Heart left ventricle (tissue), 16 donors: ENCODE measurements at regions not wholly inside any gene's neighbourhood (a gene's known extent, or its start where the extent isn't known, plus 50 kb on each side); places are given as distances from the start of the nearest gene placed in this dataset.

Experiments used
- ATAC-seq, 4 donors: fragments of 200-7000 bp; cut with Tn5 transposase; one replicate each; pipeline ENCODE4 v1.9.1; 2020 to 2022; ENCODE audit warnings: moderate library complexity in 4 of 4, mild to moderate bottlenecking in 3 of 4, moderate number of reproducible peaks in 1 of 4
- DNase-seq, 5 donors: peaks; one replicate each; pipeline ENCODE4 v3.0.0-alpha.2; 2020
- H3K27ac ChIP-seq, 12 donors: fragments of 200-600 bp; sonication (generic) in 4 of 12; one replicate each; pipeline versions ENCODE4 v1.5.0 to v1.8.0; 2016 to 2022; ENCODE audit warnings: mild to moderate bottlenecking in 2 of 12
- H3K27me3 ChIP-seq, 9 donors: fragments of 200-600 bp; sonication (generic) in 2 of 9; one replicate each; pipeline versions ENCODE4 v1.5.1 to v1.8.0; 2016 to 2022; ENCODE audit warnings: mild to moderate bottlenecking in 3 of 9
- H3K36me3 ChIP-seq, 9 donors: fragments of 200-600 bp; sonication (generic) in 2 of 9; one replicate each; pipeline versions ENCODE4 v1.5.0 to v1.8.0; 2018 to 2022; ENCODE audit warnings: mild to moderate bottlenecking in 2 of 9
- H3K4me1 ChIP-seq, 12 donors: fragments of 200-600 bp; sonication (generic) in 4 of 12; one replicate each; pipeline versions ENCODE4 v1.5.0 to v1.8.0; 2016 to 2022; ENCODE audit warnings: mild to moderate bottlenecking in 3 of 12
- H3K4me3 ChIP-seq, 12 donors: fragments of 200-600 bp; sonication (generic) in 4 of 12; one replicate each; pipeline versions ENCODE4 v1.5.0 to v1.8.0; 2017 to 2022; ENCODE audit warnings: mild to moderate bottlenecking in 9 of 12, moderate library complexity in 4 of 12
- H3K9me3 ChIP-seq, 12 donors: fragments of 200-600 bp; sonication (generic) in 4 of 12; one replicate each; pipeline versions ENCODE4 v1.5.0 to v1.8.0; 2016 to 2022; ENCODE audit warnings: mild to moderate bottlenecking in 1 of 12
- POLR2A ChIP-seq, 2 donors: fragments of 450-650 bp; IDR thresholded peaks; one replicate each; pipeline ENCODE4 v1.6.1; 2017; ENCODE audit warnings: antibody characterized with exemption in 2 of 2, mild to moderate bottlenecking in 2 of 2, moderate library complexity in 2 of 2
- WGBS, 4 donors: extraction: QIAGEN DNeasy Blood & Tissue Kit in 2 of 4; methylation state at CpG; one replicate each; pipeline versions ENCODE4 v1.1.5 to v1.1.7; 2013 to 2018; 5-methylcytosine and 5-hydroxymethylcytosine counted together
- intact Hi-C, 10 donors: fragments of 100-400 bp; cut with DNase I; formaldehyde crosslinking; loops; one replicate each; pipeline versions ENCODE4 v1.11.1 to v1.14.2; 2022
- TF ChIP-seq, protein P1 (sequence below), 12 donors: fragments of 200-600 bp; sonication (generic) in 4 of 12; IDR thresholded peaks; one replicate each; pipeline versions ENCODE4 v1.5.0 to v1.8.0; 2018 to 2022; ENCODE audit warnings: antibody characterized with exemption in 12 of 12, mild to moderate bottlenecking in 5 of 12
- donor health status: ischemic (EF 13 %, LVEDD 7.1; RV severe dilation, severe dysfunction).
- donor health status: healthy with polysubstance abuse.
- donor health status: DM: no; HTN: yes; CAD: no.
- donor health status: DM: no; HTN: no; CAD: no.
- donor health status: ischemic (EF 25% LVEDD 6.9; RV normal size, moderate dysfunction).
- donor health status: ischemic (EF 25% LVEDD 5.7; RV mildly dilated, moderate dysfunction).
- donor health status: healthy.
- donor health status: DM: yes; HTN: yes; CAD: no.
- donor health status: ischemic (EF 35%, LVEDD 5.7; RV mildly dilated, moderate dysfunction).
- donor health status: nonischemic (EF 11% LVEDD 7.7; RV severe dilation, severe dysfunction).
- donor health status: DM: yes; HTN: yes; CAD: no.
- donor health status: PGD.
- donor health status: ischemic (EF 29% LVEDD 5.4; RV normal size, mild dysfunction).
- donor health status: nonischemic (EF 23%, LVEDD 6.1; RV moderate dilation, normal function).

DNA sequence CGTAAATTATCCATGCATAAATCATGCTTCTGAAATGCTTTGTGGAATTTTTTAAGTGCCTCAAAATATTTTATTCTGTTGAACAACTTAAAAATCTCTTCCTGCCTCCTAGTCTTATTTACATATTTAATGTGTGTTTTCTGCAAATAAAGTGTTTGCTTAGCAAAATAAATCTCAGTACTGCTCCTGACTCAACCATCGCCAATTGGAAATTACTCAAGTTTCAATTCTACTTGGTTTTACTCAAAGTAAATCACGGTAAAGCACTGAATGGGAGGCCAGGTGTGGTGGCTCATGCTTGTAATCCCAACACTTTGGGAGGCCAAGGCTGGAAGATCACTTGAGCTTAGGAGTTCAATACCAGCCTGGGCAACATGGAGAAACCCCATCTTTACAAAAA is 152.2 kb upstream of the NR5A2 start:
- intact Hi-C loops: no loop called here

DNA sequence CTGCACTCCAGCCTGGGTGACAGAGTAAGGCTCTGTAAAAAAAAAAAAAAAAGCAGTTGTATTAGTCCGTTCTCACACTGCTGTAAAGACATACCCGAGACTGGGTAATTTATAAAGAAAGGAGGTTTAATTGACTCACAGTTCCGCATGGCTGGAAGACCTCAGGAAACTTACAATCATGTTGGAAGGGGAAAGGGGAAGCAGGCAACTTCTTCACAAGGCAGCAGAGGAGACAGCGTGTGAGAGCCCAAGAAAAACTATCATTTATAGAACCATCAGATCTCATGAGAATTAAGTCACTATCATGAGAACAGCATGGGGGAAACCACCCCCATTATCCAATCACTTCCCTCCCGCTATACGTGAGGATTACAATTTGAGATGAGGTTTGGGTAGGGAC is 151.7 kb upstream of the NR5A2 start:
- no peak overlapping the region for H3K27ac ChIP-seq
- peaks cover 0 to 7% (median 0%) of the 10 kb centered on the region in 12 donors for H3K4me1 ChIP-seq
- no peak overlapping the region for H3K4me3 ChIP-seq
- TF ChIP-seq POLR2A (IDR thresholded peaks at IDR 0.05): no peak
- TF ChIP-seq, protein P1, sequence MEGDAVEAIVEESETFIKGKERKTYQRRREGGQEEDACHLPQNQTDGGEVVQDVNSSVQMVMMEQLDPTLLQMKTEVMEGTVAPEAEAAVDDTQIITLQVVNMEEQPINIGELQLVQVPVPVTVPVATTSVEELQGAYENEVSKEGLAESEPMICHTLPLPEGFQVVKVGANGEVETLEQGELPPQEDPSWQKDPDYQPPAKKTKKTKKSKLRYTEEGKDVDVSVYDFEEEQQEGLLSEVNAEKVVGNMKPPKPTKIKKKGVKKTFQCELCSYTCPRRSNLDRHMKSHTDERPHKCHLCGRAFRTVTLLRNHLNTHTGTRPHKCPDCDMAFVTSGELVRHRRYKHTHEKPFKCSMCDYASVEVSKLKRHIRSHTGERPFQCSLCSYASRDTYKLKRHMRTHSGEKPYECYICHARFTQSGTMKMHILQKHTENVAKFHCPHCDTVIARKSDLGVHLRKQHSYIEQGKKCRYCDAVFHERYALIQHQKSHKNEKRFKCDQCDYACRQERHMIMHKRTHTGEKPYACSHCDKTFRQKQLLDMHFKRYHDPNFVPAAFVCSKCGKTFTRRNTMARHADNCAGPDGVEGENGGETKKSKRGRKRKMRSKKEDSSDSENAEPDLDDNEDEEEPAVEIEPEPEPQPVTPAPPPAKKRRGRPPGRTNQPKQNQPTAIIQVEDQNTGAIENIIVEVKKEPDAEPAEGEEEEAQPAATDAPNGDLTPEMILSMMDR (IDR thresholded peaks at IDR 0.05): no peak
- H3K36me3 ChIP-seq: no peaks in the 10 kb centered on the region
- intact Hi-C loops: no loop called here
- H3K27me3 ChIP-seq: no peaks in the 10 kb centered on the region
- H3K9me3 ChIP-seq: no peaks in the 10 kb centered on the region
- WGBS, 4 donors: 83 to 93% (median 86%) methylated on average over 6 of the region's 6 CpGs
- DNase-seq: no peak
- no peak for ATAC-seq

More for the DNA sequence above, 152.2 kb upstream of the NR5A2 start:
- Histone ChIP-seq H3K9me3 (no peaks in the 10 kb centered on the region), H3K36me3 (no peaks in the 10 kb centered on the region), H3K27me3 (no peaks in the 10 kb centered on the region), H3K4me1 (peaks cover 0 to 7% (median 0%) of the 10 kb centered on the region in 12 donors), H3K4me3 (no peak overlapping the region), H3K27ac (no peak overlapping the region)
- TF ChIP-seq POLR2A (IDR thresholded peaks at IDR 0.05): no peak
- TF ChIP-seq, protein P1 (IDR thresholded peaks at IDR 0.05): no peak
- 91 to 95% (median 92%) methylated on average over 3 of the region's 3 CpGs for WGBS, 4 donors
- ATAC-seq: no peak
- DNase-seq: no peak

DNA sequence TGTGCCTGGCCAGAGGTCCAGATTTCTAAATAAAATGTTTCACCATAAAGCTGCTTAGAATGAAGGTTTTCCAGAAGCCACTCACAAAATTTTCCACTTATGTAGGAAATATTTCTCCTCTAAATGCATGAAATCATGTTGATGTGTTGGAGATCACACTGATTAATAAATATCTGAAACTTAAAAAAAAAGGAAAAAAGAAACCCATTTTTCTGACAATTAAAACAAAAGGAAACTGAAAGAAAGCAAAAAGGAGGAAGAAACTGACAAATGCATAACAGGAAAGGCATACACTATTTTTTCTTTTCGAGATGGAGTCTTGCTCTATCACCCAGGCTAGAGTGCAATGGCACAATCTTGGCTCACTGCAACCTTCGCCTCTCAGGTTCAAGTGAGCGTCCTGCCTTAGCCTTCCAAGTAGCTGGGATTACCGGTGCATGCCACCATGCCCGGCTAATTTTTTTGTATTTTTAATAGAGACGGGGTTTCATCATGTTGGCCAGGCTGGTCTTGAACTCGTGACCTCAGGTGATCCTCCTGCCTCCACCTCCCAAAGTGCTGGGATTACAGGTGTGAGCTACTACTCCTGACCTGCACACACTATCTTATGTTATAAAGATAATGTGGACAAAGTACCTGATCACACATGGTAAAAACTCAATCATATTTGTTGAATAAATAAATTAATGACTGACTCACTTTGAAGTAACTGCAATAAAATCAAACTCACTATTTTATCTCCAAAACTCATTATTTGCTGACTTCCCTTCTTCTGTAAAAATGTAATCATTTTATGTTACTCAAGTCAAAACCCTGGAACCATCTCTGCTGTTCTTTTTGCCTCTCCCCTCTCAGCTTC is 149.8 kb upstream of the NR5A2 start:
- Histone ChIP-seq H3K27me3 (no peaks in the 10 kb centered on the region), H3K9me3 (peaks cover 0 to 3% (median 0%) of the 10 kb centered on the region in 12 donors), H3K27ac (peak overlapping the region in 1 of 12 donors; percentile 47), H3K36me3 (no peaks in the 10 kb centered on the region), H3K4me1 (peaks cover 0 to 7% (median 0%) of the 10 kb centered on the region in 12 donors), H3K4me3 (no peak overlapping the region)
- intact Hi-C loops: no loop called here
- DNase-seq: no peak
- TF ChIP-seq, protein P1 (IDR thresholded peaks at IDR 0.05): no peak
- TF ChIP-seq POLR2A (IDR thresholded peaks at IDR 0.05): no peak
- ATAC-seq: no peak
- WGBS, 4 donors: 84 to 89% (median 86%) methylated on average over 7 of the region's 7 CpGs

DNA sequence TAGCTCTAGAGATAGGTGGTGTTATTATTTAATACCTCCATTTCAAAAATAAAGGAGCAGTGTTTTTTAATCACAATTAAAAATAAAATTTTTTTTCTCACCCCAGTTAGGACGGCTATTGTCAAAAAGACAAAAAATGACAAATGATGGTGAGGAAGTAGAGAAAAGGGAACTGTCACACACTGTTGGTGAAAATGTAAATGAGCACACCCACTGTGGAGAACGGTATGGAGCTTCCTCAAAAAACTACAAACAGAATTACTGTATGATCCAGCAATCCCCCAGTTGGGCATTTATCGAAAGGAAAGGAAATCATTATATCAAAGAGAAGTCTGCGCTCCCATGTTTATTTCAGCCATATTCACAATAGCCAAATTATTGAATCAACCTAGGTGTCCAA is 148.7 kb upstream of the NR5A2 start:
- ATAC-seq (no peak), DNase-seq (no peak)
- intact Hi-C loops: no loop called here
- Histone ChIP-seq H3K27me3 (no peaks in the 10 kb centered on the region), H3K4me1 (peaks cover 0 to 7% (median 0%) of the 10 kb centered on the region in 12 donors), H3K9me3 (peaks cover 0 to 3% (median 0%) of the 10 kb centered on the region in 12 donors), H3K4me3 (no peak overlapping the region), H3K36me3 (no peaks in the 10 kb centered on the region), H3K27ac (peak overlapping the region in 1 of 12 donors; percentile 53)
- no peak for TF ChIP-seq POLR2A (IDR thresholded peaks at IDR 0.05)
- WGBS, 4 donors: 76 to 79% (median 78%) methylated on average over 4 of the region's 4 CpGs
